GM23248 (cell line): ENCODE measurements at regions not wholly inside any gene's neighbourhood (a gene's known extent, or its start where the extent isn't known, plus 50 kb on each side); places are given as distances from the start of the nearest gene placed in this dataset.

ENCODE experiments used
- EZH2 ChIP-seq: fragments of 200-600 bp; sonication (generic); IDR thresholded peaks from 2 replicates; pipeline ENCODE4 v1.6.1; 2018; ENCODE audit warnings: antibody characterized with exemption, mild to moderate bottlenecking; ENCODE audit not compliant: insufficient read depth, poor library complexity, severe bottlenecking
- EZH2phosphoT487 ChIP-seq: fragments of 200-600 bp; sonication (generic); IDR thresholded peaks from 2 replicates; pipeline ENCODE4 v1.6.1; 2018; ENCODE audit warnings: antibody characterized with exemption, moderate library complexity, mild to moderate bottlenecking, low read depth; ENCODE audit not compliant: insufficient read depth

DNA sequence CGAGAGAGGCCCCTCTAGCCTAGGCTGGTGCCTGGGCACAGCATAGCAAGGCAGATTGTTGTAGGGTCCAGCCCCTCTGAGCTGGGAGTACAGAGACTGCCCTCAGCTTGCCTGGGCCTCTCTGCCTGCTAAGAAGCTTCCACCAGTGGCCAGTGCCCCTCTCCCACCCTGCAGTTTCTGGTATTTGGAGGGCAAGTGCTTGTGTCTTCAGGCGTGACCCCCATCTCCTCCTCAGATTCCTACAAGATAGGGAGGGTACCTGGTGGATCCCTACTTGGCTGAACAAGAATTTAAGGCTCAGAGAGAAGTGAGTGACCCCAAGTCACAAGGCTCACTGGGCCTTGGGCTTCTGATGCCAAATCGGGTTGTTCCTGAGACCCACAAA is 152.7 kb downstream of the URI1 start:
- TF ChIP-seq EZH2, result no peak
- TF ChIP-seq EZH2phosphoT487, result no peak
